ENCODE measurements at regions not wholly inside any gene's neighbourhood (a gene's known extent, or its start where the extent isn't known, plus 50 kb on each side); places are given as distances from the start of the nearest gene placed in this dataset.

DNA sequence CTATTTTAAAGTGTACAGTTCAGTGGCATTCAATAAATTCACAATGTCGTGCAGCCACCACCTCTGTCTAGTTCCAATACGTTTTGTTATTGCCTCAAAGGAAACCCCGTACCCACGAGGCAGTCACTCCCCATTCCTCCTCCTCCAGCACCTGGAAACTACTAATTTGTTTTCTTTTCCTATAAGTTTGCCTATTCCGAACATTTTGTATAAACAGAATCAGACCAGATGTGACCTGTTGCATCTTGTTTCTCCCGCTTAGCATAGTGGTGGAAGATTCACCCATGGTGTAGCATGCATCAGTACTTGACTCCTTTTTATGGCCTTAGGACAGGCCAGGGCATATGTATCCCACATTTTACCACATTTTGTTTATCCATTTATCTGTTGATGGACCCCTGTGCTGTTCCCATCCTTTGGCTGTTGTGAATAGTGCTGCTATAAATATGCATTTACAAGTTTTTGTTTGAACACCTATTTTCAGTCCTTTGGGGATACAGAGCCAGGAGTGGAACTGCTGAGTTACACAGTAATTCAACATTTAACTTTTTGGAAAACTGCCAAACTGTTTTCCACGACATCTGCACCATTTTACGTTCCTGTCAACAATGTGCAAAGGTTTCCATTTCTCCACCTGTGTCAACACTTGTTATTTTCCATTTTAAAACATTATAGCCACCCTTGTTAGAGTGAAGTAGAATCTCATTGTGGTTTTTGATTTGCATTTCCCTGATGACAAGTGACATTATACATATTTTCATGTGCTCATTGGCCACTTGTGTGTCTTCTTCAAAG, 57.8 kb upstream of the STX18 start:
- DNase-seq (ENCODE audit: low spot score): no peak

DNA sequence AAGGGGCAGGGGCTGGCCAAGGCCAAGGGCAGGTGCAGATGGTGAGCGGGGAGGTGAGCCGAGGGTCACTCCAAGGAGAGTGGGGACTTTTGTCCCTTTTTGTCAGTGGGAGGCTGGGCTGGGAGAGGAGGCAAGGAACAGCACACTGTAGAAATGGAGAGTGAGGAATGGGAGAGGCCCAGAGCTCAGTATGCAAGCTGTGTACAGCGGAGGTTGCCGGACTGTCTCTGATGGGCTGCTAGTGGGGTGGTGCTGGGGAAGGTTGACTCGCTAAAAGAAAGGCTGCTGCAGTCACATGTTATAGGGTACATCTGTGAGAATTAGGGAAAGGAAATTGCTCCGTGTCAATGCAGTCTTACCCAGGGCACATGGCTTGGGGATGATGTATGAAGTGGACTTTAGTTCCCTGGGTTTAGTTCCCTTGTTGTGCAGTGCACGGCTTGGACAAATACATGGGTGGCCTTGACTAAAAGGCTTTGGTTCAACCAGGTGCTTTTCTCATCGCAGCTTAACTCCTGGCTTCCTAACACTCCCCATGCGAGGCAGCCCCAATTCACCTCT, 57.1 kb upstream of the STX18 start:
- no peak for DNase-seq (ENCODE audit: low spot score)

DNA sequence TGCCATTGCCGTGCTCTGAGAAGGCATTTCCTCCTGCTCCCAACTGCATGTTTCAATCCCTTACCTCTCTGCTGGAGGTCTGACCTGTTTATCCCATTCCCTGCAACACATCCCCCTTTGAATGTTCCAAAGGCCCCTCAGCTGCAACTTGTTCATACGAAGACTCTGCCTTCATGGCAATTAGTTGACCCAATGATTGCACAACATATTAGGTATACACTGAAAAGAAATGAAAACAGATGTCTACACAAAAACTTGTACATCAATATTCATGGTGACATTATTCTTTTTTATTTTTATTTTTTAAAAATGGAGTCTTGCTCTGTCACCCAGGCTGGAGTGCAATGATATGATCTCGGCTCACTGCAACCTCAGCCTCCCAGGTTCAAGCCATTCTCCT, 54.9 kb upstream of the STX18 start:
- no peak for DNase-seq (ENCODE audit: low spot score)

DNA sequence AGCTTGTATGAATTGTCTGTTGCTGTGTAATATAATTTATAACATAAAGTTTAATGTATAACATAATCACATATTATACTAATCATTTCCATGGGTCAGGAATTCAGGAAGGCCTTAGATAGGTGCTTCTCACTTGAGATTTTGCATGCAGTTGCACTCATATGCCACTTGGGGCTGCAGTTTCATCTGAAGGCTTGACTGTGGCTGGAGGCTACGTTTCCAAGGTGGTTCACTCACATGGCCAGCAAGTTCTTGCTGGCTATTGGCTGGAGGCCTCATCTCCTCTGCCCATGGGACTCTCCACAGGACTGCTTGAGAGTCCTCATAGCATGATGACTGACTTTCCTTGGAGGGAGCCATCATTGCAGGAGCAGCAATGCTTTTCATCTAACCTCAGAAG, 53.4 kb upstream of the STX18 start:
- no peak for DNase-seq (ENCODE audit: low spot score)

DNA sequence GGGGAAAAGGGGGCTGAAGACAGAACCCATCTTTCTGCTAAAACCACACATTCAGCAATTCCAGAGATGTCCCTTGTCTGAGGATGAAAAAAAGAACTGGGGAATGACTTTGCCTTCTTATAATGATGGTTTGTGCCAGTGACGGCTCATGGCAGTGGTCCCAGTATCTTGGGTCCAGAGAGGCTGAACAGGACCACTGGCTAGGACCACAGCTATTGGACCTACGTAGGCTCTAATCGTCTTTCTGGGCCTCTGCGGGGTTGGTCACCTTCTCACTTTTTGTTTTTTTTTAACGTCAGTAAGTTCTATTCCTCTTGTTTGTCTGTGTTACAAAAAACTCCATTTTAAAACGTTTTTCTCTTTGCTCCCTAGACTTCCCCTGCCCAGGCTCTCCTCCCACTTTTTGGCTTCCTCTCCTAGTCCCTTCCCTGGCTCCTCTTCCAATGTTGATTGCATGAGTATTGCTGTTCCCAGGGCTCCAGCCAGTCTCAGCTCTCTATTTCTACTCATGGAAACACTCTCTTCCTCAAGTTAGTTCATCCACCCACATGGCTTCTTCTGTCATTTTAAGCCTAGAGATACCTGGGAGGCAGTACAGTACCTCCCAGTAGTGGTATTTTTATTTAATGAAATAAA, 52.6 kb upstream of the STX18 start:
- DNase-seq (ENCODE audit: low spot score): peak; percentile 41

DNA sequence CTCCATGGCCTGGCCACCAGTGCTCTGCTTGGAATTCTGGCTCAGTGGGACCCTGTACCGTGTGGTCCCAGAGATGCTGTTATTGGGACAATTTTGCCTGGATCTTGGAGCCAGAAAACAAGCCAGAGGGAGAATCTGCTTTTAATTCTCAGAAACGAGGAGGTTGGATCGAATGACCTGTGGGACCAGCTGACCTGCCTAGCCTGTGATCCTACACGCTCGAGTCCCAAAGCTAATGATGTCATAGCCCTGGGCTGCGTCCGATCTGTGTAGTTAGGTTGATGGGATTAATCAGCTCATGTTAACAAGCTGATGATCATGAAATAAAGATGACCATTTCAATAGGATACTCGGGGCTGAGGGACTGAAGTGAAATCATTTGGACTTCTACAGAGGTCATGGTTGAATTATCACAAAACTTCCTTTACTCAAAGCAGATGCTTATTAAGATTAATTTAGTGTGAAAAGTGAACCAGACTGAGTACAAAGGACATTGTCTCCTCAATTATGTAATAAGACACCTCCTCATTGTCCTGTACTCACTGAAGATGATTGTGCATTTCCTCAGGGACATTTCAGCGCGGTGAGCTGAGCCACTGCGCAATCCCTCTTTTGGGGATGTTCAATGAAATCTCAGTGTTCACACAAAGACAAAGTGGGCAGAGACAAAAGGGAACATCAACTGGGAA, 51.9 kb upstream of the STX18 start:
- no peak for DNase-seq (ENCODE audit: low spot score)

DNA sequence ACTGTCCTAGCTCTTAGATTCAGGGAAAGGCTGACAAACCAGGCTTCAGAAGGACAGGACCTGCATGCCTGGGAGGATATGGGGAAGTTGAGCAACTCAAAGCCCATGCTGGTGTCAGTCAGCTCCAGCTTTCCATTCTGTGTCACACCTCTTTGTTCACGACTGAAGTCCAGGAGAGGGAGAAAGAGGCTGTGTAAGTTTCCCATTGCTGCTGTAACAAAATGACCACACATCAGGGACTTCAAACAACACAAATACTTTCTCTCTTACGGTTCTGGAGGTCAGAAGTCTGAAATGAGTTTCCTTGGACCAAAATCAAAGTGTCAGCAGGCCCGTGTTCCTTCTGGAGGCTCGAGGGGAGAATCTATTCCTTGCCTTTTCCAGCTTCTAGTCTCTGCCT, 50.6 kb upstream of the STX18 start:
- DNase-seq (ENCODE audit: low spot score): no peak
